ENCODE measurements at regions not wholly inside any gene's neighbourhood (a gene's known extent, or its start where the extent isn't known, plus 50 kb on each side); places are given as distances from the start of the nearest gene placed in this dataset.
"Not testable (repeated sequence)": the region's sequence is repeated elsewhere in the genome, so short reads cannot be mapped to it uniquely, and the experiment has no call there.

DNA sequence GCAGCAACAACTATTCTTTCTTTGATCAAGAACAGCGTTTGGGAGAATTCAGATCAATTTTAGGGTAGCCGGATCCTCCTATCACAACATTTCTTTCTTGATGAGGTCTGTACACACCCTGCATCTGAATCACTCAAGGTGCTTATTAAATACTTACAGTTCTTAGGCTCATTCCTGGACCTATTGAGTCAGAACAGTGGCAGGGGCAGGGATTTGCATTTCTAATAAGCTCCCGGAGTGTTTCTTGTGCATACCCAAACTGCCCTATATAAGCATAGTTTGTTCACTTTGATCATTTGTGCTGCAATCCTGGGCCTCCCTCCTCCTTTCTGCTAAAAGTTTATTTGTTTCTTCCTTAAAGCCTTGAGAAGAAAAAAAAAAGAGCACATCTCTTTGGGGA, 80.5 kb upstream of the RPH3A start:
- no peak for DNase-seq
- Mint-ChIP-seq H3K27me3 (peaks cover 8% of the 10 kb centered on the region), H3K27ac (no peak overlapping the region), H3K4me3 (no peak overlapping the region), H3K36me3 (no peaks in the 10 kb centered on the region), H3K9me3 (no peaks in the 10 kb centered on the region), H3K4me1 (no peaks in the 10 kb centered on the region)
- CTCF ChIA-PET, result no interaction called here

DNA sequence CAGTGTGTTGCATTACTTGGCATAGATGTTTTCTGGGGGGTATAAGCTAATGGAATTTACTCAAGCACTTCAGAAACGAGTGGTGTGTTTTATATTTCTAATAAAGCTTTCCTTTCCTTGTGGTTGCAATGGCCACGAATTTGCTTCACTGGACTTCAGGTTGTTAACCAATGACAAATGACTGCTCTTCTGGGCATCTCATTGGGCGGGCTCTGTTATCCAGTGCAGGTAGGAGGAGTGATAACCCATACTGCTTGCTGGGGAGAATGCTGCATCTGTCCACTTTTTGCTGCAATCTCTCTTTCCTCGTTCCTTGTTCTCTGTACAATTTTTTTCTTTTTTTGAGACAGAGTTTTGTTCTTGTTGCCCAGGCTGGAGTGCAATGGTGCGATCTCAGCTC, 80.0 kb upstream of the RPH3A start:
- no peak for DNase-seq
- Mint-ChIP-seq H3K9me3 (no peaks in the 10 kb centered on the region), H3K4me3 (no peak overlapping the region), H3K36me3 (no peaks in the 10 kb centered on the region), H3K27me3 (peaks cover 8% of the 10 kb centered on the region), H3K4me1 (no peaks in the 10 kb centered on the region), H3K27ac (no peak overlapping the region)
- CTCF ChIA-PET, result no interaction called here

DNA sequence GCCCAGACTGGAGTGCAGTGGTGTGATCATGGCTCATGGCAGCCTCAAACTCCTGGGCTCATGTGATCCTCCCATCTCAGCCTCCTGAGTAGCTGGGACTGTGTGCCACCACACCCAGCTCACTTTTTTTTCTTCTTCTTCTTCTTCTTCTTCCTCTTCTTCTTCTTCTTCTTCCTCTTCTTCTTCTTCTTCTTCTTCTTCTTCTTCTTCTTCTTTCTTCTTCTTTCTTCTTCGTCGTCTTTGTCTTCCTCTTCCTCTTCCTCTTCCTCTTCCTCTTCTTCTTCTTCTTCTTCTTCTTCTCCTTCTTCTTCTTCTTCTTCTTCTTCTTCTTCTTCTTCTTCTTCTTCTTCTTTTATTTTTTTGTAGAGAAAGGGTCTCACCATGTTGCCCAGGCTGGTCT, 78.8 kb upstream of the RPH3A start:
- not testable (repeated sequence) for H3K27me3 Mint-ChIP-seq, H3K27ac Mint-ChIP-seq, H3K9me3 Mint-ChIP-seq

DNA sequence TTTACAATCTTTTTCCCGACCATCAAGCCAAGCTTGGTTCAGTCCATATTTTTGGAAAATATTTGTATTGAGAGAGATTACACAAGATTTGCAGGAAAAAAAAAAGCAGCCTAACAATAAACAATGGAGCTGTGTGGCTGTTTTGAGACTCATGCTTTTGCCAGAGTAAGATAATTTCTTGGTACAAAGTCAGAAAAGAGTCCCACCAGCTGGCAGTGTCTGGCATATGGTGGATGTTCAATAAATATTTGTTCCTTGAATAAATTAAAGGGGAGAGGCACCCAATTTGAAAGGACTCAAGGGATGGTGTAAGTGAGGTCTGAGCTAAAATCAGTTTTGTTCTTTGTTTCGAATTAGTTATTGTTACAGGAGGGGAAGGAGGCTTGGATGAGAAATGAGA, 78.1 kb upstream of the RPH3A start:
- no peak for DNase-seq
- Mint-ChIP-seq H3K27me3 (peaks cover 8% of the 10 kb centered on the region), H3K4me1 (no peaks in the 10 kb centered on the region), H3K4me3 (no peak overlapping the region), H3K27ac (no peak overlapping the region), H3K36me3 (no peaks in the 10 kb centered on the region), H3K9me3 (no peaks in the 10 kb centered on the region)
- CTCF ChIA-PET, result interaction anchor here (0.6 kb wide), 1 partner anchor 163 kb away, joined by 3 read pairs; no protein-coding TSS in a partner anchor

More for the DNA sequence above, 78.8 kb upstream of the RPH3A start:
- DNase-seq, H3K36me3 Mint-ChIP-seq, CTCF ChIA-PET, H3K4me3 Mint-ChIP-seq, H3K4me1 Mint-ChIP-seq: not testable (repeated sequence)

DNA sequence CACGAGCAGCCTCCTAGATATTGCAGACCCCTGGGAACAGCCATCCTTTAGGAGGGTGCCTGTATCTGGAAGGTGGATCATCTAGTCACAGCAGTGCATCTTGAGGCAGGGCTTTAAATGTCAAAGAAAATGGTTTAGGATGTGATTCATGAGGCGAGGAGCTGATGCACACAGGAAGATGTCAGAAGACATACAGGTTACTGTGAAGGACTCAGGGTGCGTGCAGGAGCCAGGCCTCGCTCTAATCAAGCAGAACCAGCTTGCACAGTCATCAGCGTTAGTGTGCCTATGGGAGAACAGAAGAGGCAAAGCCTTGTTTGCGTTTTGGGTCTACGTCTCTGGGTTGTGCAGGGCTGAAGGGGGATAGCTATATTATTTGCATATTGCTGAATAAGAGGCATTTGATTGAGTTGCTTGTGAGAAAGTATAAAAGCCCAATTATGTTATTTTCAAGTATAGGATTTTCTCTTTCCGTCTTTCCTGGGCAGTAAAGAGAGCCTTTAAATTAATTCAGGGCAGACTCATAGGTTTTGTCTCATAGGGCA, 77.3 kb upstream of the RPH3A start:
- Mint-ChIP-seq H3K9me3 (no peaks in the 10 kb centered on the region), H3K27ac (no peak overlapping the region), H3K4me1 (no peaks in the 10 kb centered on the region), H3K27me3 (peaks cover 8% of the 10 kb centered on the region), H3K36me3 (no peaks in the 10 kb centered on the region), H3K4me3 (no peak overlapping the region)
- CTCF ChIA-PET, result no interaction called here
- no peak for DNase-seq

DNA sequence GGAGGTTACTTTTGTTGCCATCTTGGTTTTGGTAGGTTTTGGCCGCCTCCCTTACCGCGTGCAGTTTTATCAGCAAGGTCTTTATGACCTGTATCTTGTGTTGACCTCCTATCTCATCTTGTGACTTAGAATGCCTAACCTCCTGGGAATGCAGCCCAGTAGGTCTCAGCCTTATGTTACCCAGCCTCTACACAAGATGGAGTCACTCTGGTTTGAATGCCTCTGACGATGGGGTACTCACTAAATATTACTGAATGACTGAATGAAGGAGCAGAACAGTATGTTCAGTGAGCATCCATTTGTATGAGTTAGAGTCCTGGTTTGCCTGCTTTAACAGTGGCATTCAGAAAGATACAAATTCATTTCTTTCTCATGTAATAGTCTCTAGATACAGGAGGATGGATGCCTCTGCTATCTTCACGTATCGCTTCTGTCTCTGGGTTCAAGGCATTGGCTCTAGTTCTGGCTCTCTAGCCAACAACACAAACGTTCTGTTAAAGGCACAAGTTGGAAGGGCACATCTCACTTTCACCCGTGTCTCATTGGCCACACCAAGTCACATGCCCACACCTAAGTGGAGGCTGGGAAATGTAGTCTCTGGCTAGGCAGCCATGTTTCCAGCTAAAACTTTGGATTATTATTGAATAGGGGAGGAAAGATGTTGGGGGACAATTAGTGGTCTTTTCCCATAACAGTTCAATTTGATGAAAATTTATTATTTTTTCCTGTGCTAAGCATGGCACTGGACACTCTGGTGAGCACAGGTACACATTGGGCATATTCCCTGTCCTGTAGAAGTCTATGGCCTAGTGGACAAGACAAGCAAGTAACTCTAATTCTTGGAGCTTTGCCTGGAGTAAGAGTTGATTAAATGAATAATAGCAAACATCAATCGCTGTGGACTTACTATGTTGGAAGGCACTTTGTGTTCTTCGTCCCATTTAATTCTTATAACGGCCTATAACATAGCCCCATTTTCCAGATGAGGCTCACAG, 75.2 kb upstream of the RPH3A start:
- Mint-ChIP-seq H3K36me3 (no peaks in the 10 kb centered on the region), H3K27me3 (peaks cover 5% of the 10 kb centered on the region), H3K9me3 (no peaks in the 10 kb centered on the region), H3K4me1 (no peaks in the 10 kb centered on the region), H3K4me3 (no peak overlapping the region), H3K27ac (no peak overlapping the region)
- CTCF ChIA-PET, result no interaction called here
- no peak for DNase-seq

DNA sequence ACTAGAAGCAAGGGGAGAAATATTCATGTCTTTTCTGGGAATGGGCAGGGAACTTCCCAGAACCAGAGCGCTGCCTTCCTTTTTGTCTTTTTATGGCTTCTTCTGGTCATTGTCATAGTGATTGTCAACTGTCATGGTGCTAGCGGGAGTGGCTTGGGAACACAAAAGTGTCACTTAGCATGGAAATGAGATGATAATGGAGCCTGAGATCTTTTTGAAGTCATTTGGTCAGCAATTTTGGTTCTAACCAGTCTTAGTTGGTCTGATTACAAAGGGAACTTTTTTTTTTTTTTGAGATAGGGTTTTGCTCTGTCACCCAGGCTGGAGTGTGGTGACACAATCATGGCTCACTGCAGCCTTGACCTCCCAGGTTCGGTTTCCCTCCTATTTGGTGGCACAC, 62.7 kb upstream of the RPH3A start:
- Mint-ChIP-seq H3K4me3 (no peak overlapping the region), H3K4me1 (no peaks in the 10 kb centered on the region), H3K36me3 (no peaks in the 10 kb centered on the region), H3K27ac (no peak overlapping the region), H3K9me3 (no peaks in the 10 kb centered on the region), H3K27me3 (peaks cover 3% of the 10 kb centered on the region)
- no peak for DNase-seq
- CTCF ChIA-PET, result no interaction called here

DNA sequence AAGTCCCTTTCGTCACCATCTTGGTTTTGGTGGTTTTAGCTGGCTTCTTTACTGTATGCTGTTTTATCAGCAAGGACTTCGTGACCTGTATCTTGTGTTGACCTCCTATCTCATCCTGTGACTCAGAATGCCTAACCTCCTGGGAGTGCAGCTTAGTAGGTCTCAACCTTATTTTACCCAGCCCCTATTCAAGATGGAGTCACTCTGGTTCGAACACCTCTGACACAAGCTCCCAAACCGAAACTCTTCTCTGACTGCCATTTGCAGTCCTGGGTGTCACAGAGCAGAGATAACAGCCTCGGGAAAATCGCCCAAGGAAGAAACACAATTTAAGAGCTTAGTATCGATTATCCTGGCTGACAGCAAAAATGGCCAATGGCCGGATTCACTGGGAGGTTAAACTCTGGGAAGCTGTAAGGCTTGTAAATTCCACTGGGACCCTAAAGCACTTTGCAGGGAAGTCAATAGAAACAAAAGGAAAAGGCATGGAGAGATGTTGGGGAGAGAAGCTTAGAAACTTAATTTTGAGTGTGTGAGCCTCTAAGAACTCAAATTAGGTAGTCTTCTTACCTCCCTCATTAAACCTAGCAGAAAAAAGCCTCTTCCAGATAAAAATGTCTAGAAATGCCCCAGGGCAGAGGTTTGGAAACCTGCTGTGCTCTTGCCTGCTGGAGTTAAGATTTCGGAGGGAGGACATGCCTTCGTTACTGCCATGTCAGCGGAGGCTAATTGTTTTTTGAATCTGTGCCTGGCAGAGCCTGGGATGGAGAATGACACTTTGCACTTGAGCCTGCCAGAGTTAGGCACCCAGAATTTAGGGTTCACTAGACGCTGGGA, 56.5 kb upstream of the RPH3A start:
- Mint-ChIP-seq H3K36me3 (no peaks in the 10 kb centered on the region), H3K27ac (no peak overlapping the region), H3K4me1 (no peaks in the 10 kb centered on the region), H3K27me3 (no peaks in the 10 kb centered on the region), H3K9me3 (no peaks in the 10 kb centered on the region), H3K4me3 (no peak overlapping the region)
- CTCF ChIA-PET, result no interaction called here
- DNase-seq, result no peak

DNA sequence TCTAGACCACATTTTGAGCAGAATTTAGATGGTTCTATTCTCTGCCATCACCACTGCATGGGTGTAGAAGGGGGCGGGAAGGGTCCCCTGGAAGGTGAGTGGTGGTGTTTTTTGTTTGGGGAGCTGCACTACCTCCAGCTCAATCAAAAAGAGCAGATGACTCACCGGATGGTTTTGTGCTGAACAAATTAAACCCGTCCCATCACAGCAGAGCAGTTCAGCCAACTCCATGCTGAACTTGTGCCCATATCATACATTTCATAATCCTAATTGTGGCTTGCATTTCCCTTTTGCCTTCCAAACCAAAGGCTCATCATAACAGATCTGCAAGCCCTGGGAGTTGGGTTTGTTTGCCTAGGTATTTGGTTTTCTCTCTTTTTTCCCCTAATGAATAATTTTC, 53.0 kb upstream of the RPH3A start:
- CTCF ChIA-PET, result no interaction called here
- no peaks in the 10 kb centered on the region for H3K4me1 Mint-ChIP-seq
- no peaks in the 10 kb centered on the region for H3K36me3 Mint-ChIP-seq
- no peak overlapping the region for H3K27ac Mint-ChIP-seq
- no peak overlapping the region for H3K4me3 Mint-ChIP-seq
- no peaks in the 10 kb centered on the region for H3K9me3 Mint-ChIP-seq
- no peak for DNase-seq
- peaks cover 13% of the 10 kb centered on the region for H3K27me3 Mint-ChIP-seq

DNA sequence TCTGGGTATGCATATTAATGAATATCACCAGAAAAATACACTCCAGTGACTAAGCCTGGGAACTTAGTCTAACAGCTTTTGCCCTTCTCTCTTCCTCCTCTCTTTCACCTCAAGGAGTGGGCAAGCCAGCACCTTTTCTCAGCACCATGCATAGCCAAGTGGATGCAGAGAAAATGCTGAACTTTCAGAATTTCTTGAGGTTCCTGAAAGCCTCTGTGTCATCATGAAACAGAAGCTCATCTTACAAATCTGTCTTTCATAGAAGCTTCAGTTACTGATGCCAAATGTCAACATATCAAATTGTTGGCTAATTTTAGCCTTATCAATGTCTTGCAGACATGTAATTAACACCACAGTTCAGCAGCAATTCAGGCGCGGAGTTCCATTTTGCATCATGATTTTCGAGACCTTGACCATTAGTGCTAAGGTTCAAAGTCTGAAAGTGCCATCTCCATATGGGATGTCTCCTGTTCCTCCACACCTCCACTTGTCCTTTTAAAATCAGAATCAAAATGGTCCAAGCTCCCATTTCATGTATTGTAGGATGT, 51.1 kb upstream of the RPH3A start:
- Mint-ChIP-seq H3K9me3 (no peaks in the 10 kb centered on the region), H3K27ac (no peak overlapping the region), H3K4me3 (no peak overlapping the region), H3K36me3 (no peaks in the 10 kb centered on the region), H3K27me3 (peaks cover 14% of the 10 kb centered on the region), H3K4me1 (no peaks in the 10 kb centered on the region)
- no peak for DNase-seq
- CTCF ChIA-PET, result no interaction called here

DNA sequence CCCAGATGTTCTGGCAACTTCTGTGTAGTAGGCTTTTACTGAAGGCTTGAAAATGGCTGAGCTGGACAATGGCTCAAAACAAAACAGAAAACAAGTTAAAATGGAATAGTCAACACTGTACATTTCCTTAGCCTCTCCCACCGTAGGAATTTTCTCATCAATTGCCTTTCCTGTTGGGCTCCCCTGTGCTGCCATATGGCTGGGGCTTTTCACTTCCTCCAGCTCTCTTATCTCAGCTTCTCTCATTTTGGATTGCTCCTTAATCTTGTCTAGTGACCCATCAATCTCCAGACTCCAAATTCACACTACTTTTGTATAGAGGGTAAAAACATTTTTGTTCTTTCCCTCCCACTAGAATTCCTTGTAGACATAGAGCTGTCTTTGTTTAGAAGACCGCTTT, 50.4 kb upstream of the RPH3A start:
- CTCF ChIA-PET, result no interaction called here
- no peak overlapping the region for H3K27ac Mint-ChIP-seq
- DNase-seq, result no peak
- H3K9me3 Mint-ChIP-seq, result no peaks in the 10 kb centered on the region
- H3K4me3 Mint-ChIP-seq, result no peak overlapping the region
- H3K4me1 Mint-ChIP-seq, result no peaks in the 10 kb centered on the region
- no peaks in the 10 kb centered on the region for H3K36me3 Mint-ChIP-seq
- H3K27me3 Mint-ChIP-seq, result peaks cover 21% of the 10 kb centered on the region
